ENCODE measurements at regions not wholly inside any gene's neighbourhood (a gene's known extent, or its start where the extent isn't known, plus 50 kb on each side); places are given as distances from the start of the nearest gene placed in this dataset.
"Not testable (repeated sequence)": the region's sequence is repeated elsewhere in the genome, so short reads cannot be mapped to it uniquely, and the experiment has no call there.

- DNase-seq: no peak
These were observed 706.2 kb downstream of the GALC start for GRCh38 chr14:87286826-87287225.

DNA sequence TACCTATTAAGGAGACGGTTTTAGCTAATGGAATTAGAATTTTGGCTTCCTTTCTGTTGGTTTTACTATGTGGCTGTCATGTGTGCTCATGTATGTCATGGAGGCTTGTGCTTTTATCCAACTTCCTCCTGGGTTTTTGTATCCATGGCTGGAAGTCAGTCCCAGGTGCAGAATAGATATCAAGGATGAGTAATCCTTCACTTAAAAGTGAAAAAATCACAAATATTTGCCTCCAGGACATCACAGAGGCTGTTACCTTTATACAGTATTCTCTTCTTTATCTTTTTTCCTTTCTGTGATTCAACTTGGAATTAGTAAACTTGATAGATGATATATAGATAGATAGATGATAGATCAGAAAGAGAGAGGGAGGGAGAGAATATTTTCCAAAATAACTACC is 706.8 kb downstream of the GALC start:
- no peak for DNase-seq

DNA sequence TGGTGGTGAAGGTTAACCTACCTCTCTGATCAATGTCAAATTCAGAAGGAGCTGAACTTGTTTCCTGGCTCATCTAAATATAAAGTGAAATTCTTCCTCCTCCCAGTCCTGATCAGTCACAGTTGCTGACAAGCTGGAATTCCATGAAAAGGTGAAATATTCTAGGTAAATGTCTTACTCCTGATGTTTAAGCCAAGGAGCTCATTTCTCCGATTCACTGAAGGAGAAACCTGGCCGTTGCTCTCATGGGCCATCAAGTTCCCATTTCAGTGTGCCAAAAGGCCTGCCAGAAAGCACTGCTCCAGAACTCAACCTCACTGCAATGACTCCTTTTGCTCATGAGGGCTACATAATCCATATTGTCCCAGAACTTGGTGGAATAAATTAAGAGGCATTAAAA is 707.5 kb downstream of the GALC start:
- no peak for DNase-seq

DNA sequence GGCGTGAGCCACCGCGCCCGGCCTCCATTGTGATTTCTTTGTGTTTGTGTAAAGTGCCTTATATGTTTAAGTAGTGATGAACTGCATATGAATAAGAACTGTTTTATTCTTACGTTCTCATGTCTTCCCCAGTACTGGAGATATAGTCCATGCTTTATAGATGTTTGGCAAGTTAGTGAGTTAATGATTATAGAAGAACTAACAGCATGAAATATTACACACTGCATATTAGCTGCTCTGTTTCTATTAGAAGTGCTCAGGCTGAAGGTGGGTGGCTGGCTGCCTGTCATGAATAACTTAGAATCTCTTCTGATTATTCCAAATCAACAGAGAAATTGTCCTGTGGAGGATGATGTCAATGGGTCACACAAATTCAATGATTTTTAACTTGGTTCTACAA is 709.4 kb downstream of the GALC start:
- DNase-seq: no peak

DNA sequence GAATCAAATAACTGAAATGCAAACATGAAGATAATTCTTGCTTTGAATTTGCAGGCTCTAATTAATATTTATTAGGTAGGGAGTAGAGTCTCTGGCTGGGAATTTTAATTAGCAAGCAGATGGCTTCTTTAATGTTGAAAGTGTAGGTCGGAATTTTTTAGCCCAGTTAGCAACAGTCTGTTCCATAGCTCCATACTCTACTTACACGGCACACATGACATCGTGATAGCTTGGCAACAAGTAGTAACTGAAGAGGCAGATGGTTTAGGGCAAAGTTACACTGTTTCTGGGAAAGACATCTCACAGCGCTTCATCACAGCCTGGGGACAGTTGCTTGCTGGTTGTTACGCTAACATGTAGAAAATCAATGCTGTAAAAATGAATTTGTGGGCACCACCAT is 710.7 kb downstream of the GALC start:
- DNase-seq: no peak

DNA sequence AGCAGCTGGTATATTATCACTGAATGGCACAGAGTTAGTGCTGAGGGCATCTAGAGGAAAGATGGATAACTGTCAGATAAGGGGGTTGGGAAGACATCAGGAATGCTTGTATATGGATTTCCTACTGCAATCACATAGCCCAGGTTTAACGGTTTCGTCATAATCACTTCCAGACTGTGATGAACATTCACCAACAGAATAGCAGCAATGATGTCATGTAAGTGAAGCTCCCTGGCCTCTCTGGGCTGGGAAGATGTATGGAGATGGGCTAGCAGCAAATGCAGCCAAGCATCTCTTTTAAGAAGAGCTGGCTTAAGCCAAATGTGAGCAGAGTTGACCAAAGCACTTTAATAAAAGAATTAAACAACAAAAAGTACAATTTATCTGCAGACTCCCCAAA is 714.6 kb downstream of the GALC start:
- no peak for DNase-seq

DNA sequence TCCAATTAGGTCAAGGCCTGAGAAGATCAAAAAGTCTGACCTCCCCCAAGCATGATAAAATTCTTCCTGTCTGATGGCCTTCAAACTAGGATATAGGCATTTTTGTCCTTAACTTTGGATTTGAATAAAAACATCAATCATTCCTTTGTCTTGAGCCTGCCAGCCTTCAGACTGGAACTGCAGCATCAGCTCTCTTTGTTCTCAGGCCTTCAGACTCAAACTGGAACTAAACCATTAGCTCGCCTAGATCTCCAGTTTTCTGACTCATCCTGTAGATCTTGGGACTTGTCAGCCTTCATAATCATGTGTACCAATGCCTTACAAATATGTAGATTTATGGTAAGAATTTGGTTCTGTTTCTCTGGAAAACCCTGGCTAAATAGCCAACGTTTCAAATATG is 721.7 kb downstream of the GALC start:
- DNase-seq: no peak

DNA sequence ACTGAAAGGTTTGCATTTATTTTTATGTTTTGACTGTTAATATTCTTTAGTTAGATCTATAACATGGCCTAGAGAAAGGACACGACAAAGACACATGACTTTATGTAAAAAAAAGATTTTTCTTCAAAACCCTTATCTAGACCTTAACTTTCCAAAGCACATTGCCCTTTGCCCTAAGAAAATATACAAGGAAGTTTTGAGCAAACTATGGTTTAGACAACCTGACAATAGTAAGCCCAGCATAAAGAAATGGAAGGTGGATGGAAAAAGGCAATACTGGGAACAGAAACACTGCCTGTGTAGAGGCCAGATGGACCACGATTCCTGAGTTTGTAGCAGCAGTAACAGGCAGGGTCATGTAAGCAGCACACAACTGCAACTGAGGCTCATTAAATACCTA is 724.0 kb downstream of the GALC start:
- no peak for DNase-seq

DNA sequence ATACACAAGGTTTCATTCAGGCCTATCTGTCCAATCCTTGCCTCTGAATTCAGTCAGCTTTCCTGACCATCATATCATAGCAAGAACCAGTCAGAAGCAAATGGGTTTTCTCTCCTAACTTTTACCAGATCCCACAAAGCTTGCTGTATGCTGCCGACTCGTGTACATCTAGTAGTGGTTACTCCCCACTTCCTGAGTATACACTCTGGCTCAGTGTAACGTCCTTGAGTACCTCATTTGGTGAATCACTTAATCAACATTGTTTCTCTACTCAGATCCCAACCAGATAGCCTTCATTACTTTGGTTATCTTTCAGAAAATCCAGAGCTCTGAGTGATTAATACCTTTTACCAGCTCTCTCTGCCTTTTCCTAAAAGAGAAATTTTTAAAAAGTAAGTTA is 728.2 kb downstream of the GALC start:
- no peak for DNase-seq

- no peak for DNase-seq
These were observed 728.7 kb downstream of the GALC start for GRCh38 chr14:87264272-87264785.

GRCh38 chr14:87261621-87262020 is 731.4 kb downstream of the GALC start:
- no peak for DNase-seq

DNA sequence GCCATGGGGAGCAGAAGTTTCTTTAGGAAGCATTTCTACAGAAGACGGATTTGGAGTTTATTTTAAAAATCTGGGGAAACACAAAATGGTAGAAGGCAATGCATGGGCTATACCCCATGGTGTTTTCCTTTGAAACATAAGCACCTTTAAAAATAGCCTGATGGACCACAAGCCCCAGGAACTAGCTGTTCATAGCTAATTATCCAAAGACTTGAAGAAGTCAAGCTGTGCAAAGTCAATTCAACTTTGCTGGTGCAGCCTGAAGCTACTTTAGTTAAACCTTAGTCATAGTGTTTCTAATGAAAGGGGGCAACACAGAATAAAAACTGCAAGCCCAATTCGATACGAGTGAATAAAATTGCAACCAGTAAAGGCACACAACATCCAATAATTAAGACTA is 732.5 kb downstream of the GALC start:
- no peak for DNase-seq

DNA sequence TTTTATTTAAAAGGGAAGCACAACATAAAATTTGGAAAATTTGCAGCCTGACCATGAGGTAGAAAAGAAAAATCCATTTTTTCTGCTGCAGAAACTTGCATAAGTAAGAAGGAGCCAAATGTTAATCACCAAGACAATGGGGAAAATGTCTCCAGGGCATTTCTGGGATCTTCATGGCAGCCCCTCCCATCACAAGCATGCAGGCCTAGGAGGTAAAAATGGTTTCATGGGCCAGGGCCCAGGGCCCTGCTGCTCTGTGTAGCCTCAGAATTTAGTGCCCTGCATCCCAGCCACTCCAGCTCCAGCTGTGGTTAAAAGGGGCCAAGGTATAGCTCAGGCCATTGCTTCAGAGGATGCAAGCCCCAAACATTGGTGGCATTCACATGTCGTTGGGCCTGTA is 735.6 kb downstream of the GALC start:
- DNase-seq: no peak

- no peak for DNase-seq
These were observed 737.9 kb downstream of the GALC start for GRCh38 chr14:87255058-87255457.

- DNase-seq: no peak
These were observed 738.6 kb downstream of the GALC start for GRCh38 chr14:87254331-87254874.

DNA sequence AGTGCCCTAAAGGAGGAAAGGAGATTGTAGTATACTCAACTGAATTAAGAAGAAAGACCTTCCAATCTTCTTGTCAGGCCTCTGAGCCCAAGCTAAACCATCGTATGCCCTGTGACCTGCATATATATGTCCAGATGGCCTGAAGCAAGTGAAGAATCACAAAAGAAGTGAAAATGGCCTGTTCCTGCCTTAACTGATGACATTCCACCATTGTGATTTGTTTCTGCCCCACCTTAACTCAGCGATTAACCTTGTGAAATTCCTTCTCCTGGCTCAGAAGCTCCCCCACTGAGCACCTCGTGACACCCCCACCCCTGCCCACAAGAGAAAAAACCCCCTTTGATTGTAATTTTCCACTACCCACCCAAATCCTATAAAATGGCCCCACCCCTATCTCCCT is 739.2 kb downstream of the GALC start:
- not testable (repeated sequence) for DNase-seq

GRCh38 chr14:87252103-87252502 is 740.9 kb downstream of the GALC start:
- no peak for DNase-seq

GRCh38 chr14:87251011-87251410 is 742.0 kb downstream of the GALC start:
- no peak for DNase-seq

- no peak for DNase-seq
These were observed 751.8 kb downstream of the GALC start for GRCh38 chr14:87241018-87241768.

DNA sequence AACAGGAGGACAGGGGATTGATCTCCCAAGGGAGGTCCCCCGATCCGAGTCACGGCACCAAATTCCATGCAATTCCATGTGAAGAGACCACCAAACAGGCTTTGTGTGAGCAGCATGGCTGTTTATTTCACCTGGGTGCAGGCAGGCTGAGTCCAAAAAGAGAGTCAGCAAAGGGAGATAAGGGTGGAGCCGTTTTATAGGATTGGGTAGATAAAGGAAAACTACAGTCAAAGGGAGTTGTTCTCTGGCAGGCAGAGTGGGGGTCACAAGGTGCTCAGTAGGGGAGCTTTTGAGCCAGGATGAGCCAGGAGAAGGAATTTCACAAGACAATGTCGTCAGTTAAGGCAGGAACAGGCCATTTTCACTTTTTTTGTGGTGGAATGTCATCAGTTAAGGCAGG is 752.7 kb downstream of the GALC start:
- not testable (repeated sequence) for DNase-seq

DNA sequence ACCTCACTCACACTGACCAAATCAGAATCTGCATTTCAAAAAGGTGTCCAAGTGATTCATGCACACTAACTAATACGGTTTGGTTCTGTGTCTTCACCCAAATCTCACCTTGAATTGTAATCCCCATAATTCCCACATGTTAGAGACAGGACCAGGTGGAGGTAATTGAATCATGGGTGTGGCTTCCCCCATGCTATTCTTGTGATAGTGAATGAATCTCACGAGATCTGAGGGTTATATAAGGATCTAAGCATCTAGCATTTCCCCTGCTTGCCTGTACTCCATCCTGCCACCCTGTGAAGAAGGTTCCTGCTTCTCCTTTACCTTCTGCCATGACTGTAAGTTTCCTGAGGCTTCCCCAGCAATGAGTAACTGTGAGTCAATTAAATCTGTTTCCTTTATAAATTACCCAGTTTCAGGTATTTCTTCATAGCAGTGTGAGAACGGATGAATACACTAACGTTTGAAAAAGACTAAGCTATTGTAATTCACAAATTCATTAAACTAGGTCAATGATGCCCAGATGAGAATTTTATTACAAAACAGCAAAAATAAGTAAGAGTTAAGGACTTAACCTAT is 759.1 kb downstream of the GALC start:
- DNase-seq: no peak

DNA sequence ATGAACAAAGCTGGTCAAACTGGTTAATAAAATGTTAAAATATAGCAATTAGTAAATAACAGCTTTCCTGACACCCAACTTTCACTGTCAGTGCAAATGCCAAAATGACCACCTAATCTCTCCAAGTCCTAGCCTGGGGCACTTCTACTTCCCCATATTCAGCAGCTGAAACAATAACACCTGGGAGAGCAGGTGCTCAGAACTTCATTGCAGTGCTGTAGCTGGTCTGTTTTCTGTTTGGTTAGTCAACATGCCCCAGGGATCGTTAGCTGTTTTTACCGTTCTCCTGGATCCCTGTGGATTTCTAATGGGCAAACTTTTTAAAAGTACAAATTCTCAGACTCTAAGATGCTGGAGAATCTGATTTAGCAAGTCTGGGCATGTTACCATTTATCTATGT is 759.7 kb downstream of the GALC start:
- no peak for DNase-seq

DNA sequence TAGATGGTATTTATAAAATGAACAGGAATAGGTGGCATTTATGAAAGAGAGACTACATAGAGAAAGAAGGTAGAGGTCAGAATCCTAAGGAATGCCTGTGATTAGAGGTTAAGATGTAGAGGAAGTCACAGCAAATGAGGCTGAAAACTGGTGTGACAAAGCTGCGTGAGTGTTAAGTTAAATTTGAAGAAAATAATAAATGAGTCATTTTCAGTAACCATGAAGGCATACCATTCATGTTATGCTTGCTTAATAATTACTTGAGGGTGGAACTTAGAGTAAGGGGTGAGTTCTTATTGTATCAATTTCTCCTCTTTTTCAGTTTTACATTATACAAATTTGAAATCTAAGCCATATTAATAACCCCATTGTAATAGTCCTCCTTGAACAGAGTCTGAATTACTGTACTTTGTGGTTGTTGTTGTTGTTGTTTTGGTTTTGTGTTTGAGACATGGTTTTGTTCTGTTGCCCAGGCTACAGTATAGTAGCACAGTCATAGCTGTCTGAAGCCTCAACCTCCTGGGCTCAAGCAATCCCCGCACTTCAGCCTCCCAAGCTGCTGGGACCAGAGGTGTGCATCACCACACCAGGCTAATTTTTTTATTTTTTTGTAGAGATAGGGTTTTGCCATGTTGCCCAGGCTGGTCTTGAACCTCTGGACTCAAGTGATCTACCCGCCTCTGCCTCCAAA is 761.5 kb downstream of the GALC start:
- no peak for DNase-seq

DNA sequence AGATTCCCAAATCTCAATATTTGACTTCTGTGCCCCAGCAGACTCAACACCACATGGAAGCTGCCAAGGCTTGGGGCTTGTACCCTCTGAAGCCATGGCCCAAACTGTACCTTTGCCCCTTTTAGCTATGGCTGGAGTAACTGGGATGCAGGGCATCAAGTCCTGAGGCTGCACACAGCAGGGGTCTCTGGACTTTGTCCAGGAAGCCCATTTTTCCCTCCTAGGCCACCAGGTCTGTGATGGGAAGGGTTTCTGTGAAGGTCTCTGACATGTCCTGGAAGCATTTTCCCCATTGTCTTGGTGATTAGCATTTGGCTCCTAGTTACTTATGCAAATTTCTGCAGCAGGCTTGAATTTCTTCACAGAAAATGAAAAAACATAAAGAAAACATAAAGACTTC is 762.3 kb downstream of the GALC start:
- DNase-seq: no peak
